Nephron progenitor cell (in vitro differentiated cells): ENCODE measurements at regions not wholly inside any gene's neighbourhood (a gene's known extent, or its start where the extent isn't known, plus 50 kb on each side); places are given as distances from the start of the nearest gene placed in this dataset.

Experiments used
- DNase-seq: peaks from one replicate; pipeline ENCODE4 v3.0.0; 2021
- H3K27ac Mint-ChIP-seq: 2 replicates; pipeline ENCODE4 v1.8.0; 2021; ENCODE audit warnings: mild to moderate bottlenecking, moderate library complexity, mixed read lengths
- H3K27me3 Mint-ChIP-seq: 2 replicates; pipeline ENCODE4 v1.8.0; 2021; ENCODE audit warnings: mild to moderate bottlenecking, low read depth, mixed read lengths; ENCODE audit not compliant: poor library complexity
- H3K36me3 Mint-ChIP-seq: 2 replicates; pipeline ENCODE4 v1.8.0; 2021; ENCODE audit warnings: low read depth, mixed read lengths
- H3K4me1 Mint-ChIP-seq: 2 replicates; pipeline ENCODE4 v1.8.0; 2021; ENCODE audit warnings: mixed read lengths
- H3K4me3 Mint-ChIP-seq: 2 replicates; pipeline ENCODE4 v1.8.0; 2021; ENCODE audit warnings: mild to moderate bottlenecking, moderate library complexity, mixed read lengths
- H3K9me3 Mint-ChIP-seq: 2 replicates; pipeline ENCODE4 v1.8.0; 2021; ENCODE audit warnings: mild to moderate bottlenecking, moderate library complexity, mixed read lengths
- TF ChIP-seq, protein P1 (sequence below): fragments of 200-600 bp; sonication (generic); IDR thresholded peaks from 2 replicates; pipeline ENCODE4 v1.5.0; 2021; ENCODE audit warnings: antibody characterized with exemption

DNA sequence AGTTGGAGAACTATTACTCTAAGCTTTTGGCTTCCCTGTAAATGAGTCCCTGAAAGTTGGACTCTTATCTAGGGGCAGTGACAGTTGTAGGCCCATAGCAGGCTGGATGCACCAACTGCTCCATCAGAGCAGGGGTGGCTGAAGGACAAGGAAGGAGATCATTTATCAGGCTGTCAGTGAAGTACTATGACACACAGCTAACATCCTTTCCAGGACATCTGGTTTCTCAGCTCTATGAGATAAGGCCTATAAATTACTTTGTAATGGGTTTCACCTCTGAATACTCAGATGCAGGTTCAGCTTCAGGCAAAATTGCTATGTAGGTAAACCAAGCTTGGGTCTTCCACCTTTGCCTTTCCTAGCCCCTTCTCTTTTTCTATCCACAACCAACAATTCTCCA lies 468.5 kb downstream of the KIF16B start:
- Mint-ChIP-seq H3K27ac (no peak overlapping the region), H3K4me3 (no peak overlapping the region), H3K9me3 (no peaks in the 10 kb centered on the region), H3K27me3 (peaks cover 4% of the 10 kb centered on the region), H3K4me1 (peaks cover 9% of the 10 kb centered on the region), H3K36me3 (no peaks in the 10 kb centered on the region)
- no peak for DNase-seq
- TF ChIP-seq, protein P1, sequence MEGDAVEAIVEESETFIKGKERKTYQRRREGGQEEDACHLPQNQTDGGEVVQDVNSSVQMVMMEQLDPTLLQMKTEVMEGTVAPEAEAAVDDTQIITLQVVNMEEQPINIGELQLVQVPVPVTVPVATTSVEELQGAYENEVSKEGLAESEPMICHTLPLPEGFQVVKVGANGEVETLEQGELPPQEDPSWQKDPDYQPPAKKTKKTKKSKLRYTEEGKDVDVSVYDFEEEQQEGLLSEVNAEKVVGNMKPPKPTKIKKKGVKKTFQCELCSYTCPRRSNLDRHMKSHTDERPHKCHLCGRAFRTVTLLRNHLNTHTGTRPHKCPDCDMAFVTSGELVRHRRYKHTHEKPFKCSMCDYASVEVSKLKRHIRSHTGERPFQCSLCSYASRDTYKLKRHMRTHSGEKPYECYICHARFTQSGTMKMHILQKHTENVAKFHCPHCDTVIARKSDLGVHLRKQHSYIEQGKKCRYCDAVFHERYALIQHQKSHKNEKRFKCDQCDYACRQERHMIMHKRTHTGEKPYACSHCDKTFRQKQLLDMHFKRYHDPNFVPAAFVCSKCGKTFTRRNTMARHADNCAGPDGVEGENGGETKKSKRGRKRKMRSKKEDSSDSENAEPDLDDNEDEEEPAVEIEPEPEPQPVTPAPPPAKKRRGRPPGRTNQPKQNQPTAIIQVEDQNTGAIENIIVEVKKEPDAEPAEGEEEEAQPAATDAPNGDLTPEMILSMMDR = no peak
